ENCODE measurements at regions not wholly inside any gene's neighbourhood (a gene's known extent, or its start where the extent isn't known, plus 50 kb on each side); places are given as distances from the start of the nearest gene placed in this dataset.
"Not testable (repeated sequence)": the region's sequence is repeated elsewhere in the genome, so short reads cannot be mapped to it uniquely, and the experiment has no call there.

GRCh38 chr5:101846496-101846895 lies 449.6 kb downstream of the SLCO4C1 start:
- in situ Hi-C loops (cut with MboI; ENCODE audit: low sequenced_read_pairs), result no loop called here
- no peaks in the 10 kb centered on the region for H3K4me1 ChIP-seq
- H3K9me3 ChIP-seq, result no peaks in the 10 kb centered on the region
- H3K36me3 ChIP-seq (replicated peaks), result no peaks in the 10 kb centered on the region
- no peak overlapping the region for H3K4me3 ChIP-seq
- no peaks in the 10 kb centered on the region for H3K27me3 ChIP-seq (ENCODE audit: low read depth)
- no peak for DNase-seq (ENCODE audit: low spot score in 2 of 2)

- Histone ChIP-seq H3K36me3 (replicated peaks) (no peaks in the 10 kb centered on the region), H3K27me3 (ENCODE audit: low read depth) (no peaks in the 10 kb centered on the region), H3K4me3 (no peak overlapping the region), H3K9me3 (no peaks in the 10 kb centered on the region), H3K4me1 (no peaks in the 10 kb centered on the region)
- DNase-seq (ENCODE audit: low spot score in 2 of 2), result no peak
- in situ Hi-C loops (cut with MboI; ENCODE audit: low sequenced_read_pairs), result no loop called here
Measured at GRCh38 chr5:101843055-101843454, 453.0 kb downstream of the SLCO4C1 start.

GRCh38 chr5:101838435-101838834 lies 457.6 kb downstream of the SLCO4C1 start:
- Histone ChIP-seq H3K9me3 (no peaks in the 10 kb centered on the region), H3K4me1 (no peaks in the 10 kb centered on the region), H3K4me3 (no peak overlapping the region), H3K27me3 (ENCODE audit: low read depth) (no peaks in the 10 kb centered on the region), H3K36me3 (replicated peaks) (no peaks in the 10 kb centered on the region)
- no peak for DNase-seq (ENCODE audit: low spot score in 2 of 2)
- in situ Hi-C loops (cut with MboI; ENCODE audit: low sequenced_read_pairs), result no loop called here

- DNase-seq (ENCODE audit: low spot score in 2 of 2), result no peak
- Histone ChIP-seq H3K36me3 (replicated peaks) (no peaks in the 10 kb centered on the region), H3K9me3 (no peaks in the 10 kb centered on the region), H3K4me3 (no peak overlapping the region), H3K27me3 (ENCODE audit: low read depth) (no peaks in the 10 kb centered on the region), H3K4me1 (no peaks in the 10 kb centered on the region)
- in situ Hi-C loops (cut with MboI; ENCODE audit: low sequenced_read_pairs), result no loop called here
Measured at GRCh38 chr5:101829255-101829654, 466.8 kb downstream of the SLCO4C1 start.

- Histone ChIP-seq H3K4me1 (no peaks in the 10 kb centered on the region), H3K27me3 (ENCODE audit: low read depth) (no peaks in the 10 kb centered on the region)
- in situ Hi-C loops (cut with MboI; ENCODE audit: low sequenced_read_pairs), result no loop called here
Measured at GRCh38 chr5:101811466-101811865, 484.6 kb downstream of the SLCO4C1 start.

GRCh38 chr5:101806410-101806809 lies 489.7 kb downstream of the SLCO4C1 start:
- Histone ChIP-seq H3K4me3 (no peak overlapping the region), H3K4me1 (no peaks in the 10 kb centered on the region), H3K27me3 (ENCODE audit: low read depth) (no peaks in the 10 kb centered on the region), H3K36me3 (replicated peaks) (no peaks in the 10 kb centered on the region), H3K9me3 (no peaks in the 10 kb centered on the region)
- in situ Hi-C loops (cut with MboI; ENCODE audit: low sequenced_read_pairs), result no loop called here
- no peak for DNase-seq (ENCODE audit: low spot score in 2 of 2)

More at GRCh38 chr5:101811466-101811865, 484.6 kb downstream of the SLCO4C1 start:
- no peak for DNase-seq (ENCODE audit: low spot score in 2 of 2)
- H3K9me3 ChIP-seq, result no peaks in the 10 kb centered on the region
- no peak overlapping the region for H3K4me3 ChIP-seq
- no peaks in the 10 kb centered on the region for H3K36me3 ChIP-seq (replicated peaks)

- H3K4me1 ChIP-seq, result peaks cover 2% of the 10 kb centered on the region
Measured at GRCh38 chr5:101796427-101796826, 499.7 kb downstream of the SLCO4C1 start.

GRCh38 chr5:101788797-101789196 lies 507.3 kb downstream of the SLCO4C1 start:
- no peaks in the 10 kb centered on the region for H3K36me3 ChIP-seq (replicated peaks)
- peaks cover 2% of the 10 kb centered on the region for H3K4me1 ChIP-seq
- H3K9me3 ChIP-seq, result no peaks in the 10 kb centered on the region
- in situ Hi-C loops (cut with MboI; ENCODE audit: low sequenced_read_pairs), result no loop called here
- no peaks in the 10 kb centered on the region for H3K27me3 ChIP-seq (ENCODE audit: low read depth)
- no peak overlapping the region for H3K4me3 ChIP-seq
- no peak for DNase-seq (ENCODE audit: low spot score in 2 of 2)

More at GRCh38 chr5:101796427-101796826, 499.7 kb downstream of the SLCO4C1 start:
- Histone ChIP-seq H3K36me3 (replicated peaks) (no peaks in the 10 kb centered on the region), H3K27me3 (ENCODE audit: low read depth) (no peaks in the 10 kb centered on the region), H3K9me3 (no peaks in the 10 kb centered on the region), H3K4me3 (no peak overlapping the region)
- no peak for DNase-seq (ENCODE audit: low spot score in 2 of 2)
- in situ Hi-C loops (cut with MboI; ENCODE audit: low sequenced_read_pairs), result no loop called here

GRCh38 chr5:101785090-101785489 lies 511.0 kb downstream of the SLCO4C1 start:
- Histone ChIP-seq H3K4me1 (no peaks in the 10 kb centered on the region), H3K9me3 (no peaks in the 10 kb centered on the region), H3K36me3 (replicated peaks) (no peaks in the 10 kb centered on the region), H3K27me3 (ENCODE audit: low read depth) (no peaks in the 10 kb centered on the region), H3K4me3 (no peak overlapping the region)
- DNase-seq (ENCODE audit: low spot score in 2 of 2), result no peak
- in situ Hi-C loops (cut with MboI; ENCODE audit: low sequenced_read_pairs), result no loop called here

- no peaks in the 10 kb centered on the region for H3K4me1 ChIP-seq
- no peak for DNase-seq (ENCODE audit: low spot score in 2 of 2)
- in situ Hi-C loops (cut with MboI; ENCODE audit: low sequenced_read_pairs), result no loop called here
- no peaks in the 10 kb centered on the region for H3K27me3 ChIP-seq (ENCODE audit: low read depth)
- H3K36me3 ChIP-seq (replicated peaks), result no peaks in the 10 kb centered on the region
- no peaks in the 10 kb centered on the region for H3K9me3 ChIP-seq
- H3K4me3 ChIP-seq, result no peak overlapping the region
Measured at GRCh38 chr5:101783241-101784013, 512.7 kb downstream of the SLCO4C1 start.

- Histone ChIP-seq H3K9me3 (no peaks in the 10 kb centered on the region), H3K36me3 (replicated peaks) (no peaks in the 10 kb centered on the region), H3K27me3 (ENCODE audit: low read depth) (no peaks in the 10 kb centered on the region), H3K4me1 (no peaks in the 10 kb centered on the region), H3K4me3 (no peak overlapping the region)
- in situ Hi-C loops (cut with MboI; ENCODE audit: low sequenced_read_pairs), result no loop called here
- no peak for DNase-seq (ENCODE audit: low spot score in 2 of 2)
Measured at GRCh38 chr5:101782352-101783103, 513.6 kb downstream of the SLCO4C1 start.

- Histone ChIP-seq H3K9me3 (no peaks in the 10 kb centered on the region), H3K27me3 (ENCODE audit: low read depth) (no peaks in the 10 kb centered on the region), H3K4me3 (no peak overlapping the region), H3K36me3 (replicated peaks) (no peaks in the 10 kb centered on the region), H3K4me1 (0 out of 2 replicates have a peak, but pooled peaks cover 4% of the 10 kb centered on the region)
- in situ Hi-C loops (cut with MboI; ENCODE audit: low sequenced_read_pairs), result no loop called here
- no peak for DNase-seq (ENCODE audit: low spot score in 2 of 2)
Measured at GRCh38 chr5:101751105-101751504, 545.0 kb downstream of the SLCO4C1 start.

- H3K4me1 ChIP-seq; DNase-seq (ENCODE audit: low spot score in 2 of 2); H3K4me3 ChIP-seq; H3K36me3 ChIP-seq (replicated peaks); H3K9me3 ChIP-seq; H3K27me3 ChIP-seq (ENCODE audit: low read depth); in situ Hi-C loops (cut with MboI; ENCODE audit: low sequenced_read_pairs): not testable (repeated sequence)
Measured at GRCh38 chr5:101743000-101743399, 553.1 kb downstream of the SLCO4C1 start.

- DNase-seq (ENCODE audit: low spot score in 2 of 2), result peak in 1 of 2 experiments; percentile 20
Measured at GRCh38 chr5:101728933-101729332, 567.2 kb downstream of the SLCO4C1 start.

More at GRCh38 chr5:101728933-101729332, 567.2 kb downstream of the SLCO4C1 start:
- no peaks in the 10 kb centered on the region for H3K36me3 ChIP-seq (replicated peaks)
- in situ Hi-C loops (cut with MboI; ENCODE audit: low sequenced_read_pairs), result no loop called here
- peaks cover 7% of the 10 kb centered on the region; the same call in 1 of the 2 replicates for H3K27me3 ChIP-seq (ENCODE audit: low read depth)
- no peaks in the 10 kb centered on the region for H3K9me3 ChIP-seq
- H3K4me3 ChIP-seq, result no peak overlapping the region
- peaks cover 7% of the 10 kb centered on the region for H3K4me1 ChIP-seq
